Esophagus muscularis mucosa (tissue), 4 donors: ENCODE measurements at regions not wholly inside any gene's neighbourhood (a gene's known extent, or its start where the extent isn't known, plus 50 kb on each side); places are given as distances from the start of the nearest gene placed in this dataset.

Experiments used
- DNase-seq: peaks from one replicate; pipeline ENCODE4 v3.0.0-alpha.2; 2017; ENCODE audit errors: extremely low spot score
- H3K27ac ChIP-seq, 4 donors: fragments of 200-600 bp; sonication (generic); replicated peaks in 1 of 4; 1 replicate in 3 of 4; 2 replicates in 1 of 4; pipeline ENCODE4 v1.5.1; 2016 to 2019; ENCODE audit warnings: mild to moderate bottlenecking in 1 of 4
- H3K27me3 ChIP-seq, 4 donors: fragments of 200-600 bp; sonication (generic); one replicate each; pipeline versions ENCODE4 v1.5.1 to v1.6.0; 2016 to 2019
- H3K36me3 ChIP-seq, 4 donors: fragments of 200-600 bp; sonication (generic); one replicate each; pipeline ENCODE4 v1.5.1; 2016 to 2019
- H3K4me1 ChIP-seq, 4 donors: fragments of 200-600 bp; sonication (generic); one replicate each; pipeline ENCODE4 v1.5.1; 2016 to 2019
- H3K4me3 ChIP-seq, 4 donors: fragments of 200-600 bp; sonication (generic); 1 replicate in 2 of 4; 2 replicates in 2 of 4; pipeline ENCODE4 v1.5.1; 2016 to 2019; ENCODE audit warnings: mild to moderate bottlenecking in 4 of 4, moderate library complexity in 1 of 4
- H3K9me3 ChIP-seq, 4 donors: fragments of 200-600 bp; sonication (generic); 1 replicate in 3 of 4; 2 replicates in 1 of 4; pipeline ENCODE4 v1.5.1; 2016 to 2019
- CTCF ChIP-seq, 3 experiments: fragments of 200-600 bp in 2 of 3; fragments of 450-650 bp in 1 of 3; sonication (generic) in 2 of 3; IDR thresholded peaks; one replicate each; pipeline ENCODE4 v1.5.1; 2017 to 2019; ENCODE audit warnings: antibody characterized with exemption in 3 of 3, mild to moderate bottlenecking in 2 of 3, moderate library complexity in 1 of 3
- EP300 ChIP-seq: sonication (generic); formaldehyde crosslinking; IDR thresholded peaks from one replicate; pipeline ENCODE4 v1.6.1; 2017; ENCODE audit warnings: antibody characterized with exemption
- POLR2A ChIP-seq: fragments of 450-650 bp; IDR thresholded peaks from one replicate; pipeline ENCODE4 v1.6.1; 2017; ENCODE audit warnings: antibody characterized with exemption, moderate library complexity, mild to moderate bottlenecking, low read depth
- POLR2AphosphoS5 ChIP-seq, 2 donors: sonication (generic); formaldehyde crosslinking; IDR thresholded peaks; one replicate each; pipeline ENCODE4 v1.6.1; 2017; ENCODE audit warnings: antibody characterized with exemption in 2 of 2
- WGBS: methylation state at CpG from one replicate; pipeline ENCODE4 v1.1.5; 2018; 5-methylcytosine and 5-hydroxymethylcytosine counted together
- intact Hi-C: fragments of 100-400 bp; cut with DNase I; formaldehyde crosslinking; loops from one replicate; pipeline ENCODE4 v1.15.1; 2023

GRCh38 chr6:137426007-137426689 lies 68.0 kb downstream of the OLIG3 start:
- no peaks in the 10 kb centered on the region for H3K9me3 ChIP-seq
- H3K36me3 ChIP-seq: no peaks in the 10 kb centered on the region
- no peak for TF ChIP-seq CTCF (IDR thresholded peaks at IDR 0.05)
- TF ChIP-seq EP300: no peak
- TF ChIP-seq POLR2A: no peak
- no peak for TF ChIP-seq POLR2AphosphoS5 (IDR thresholded peaks at IDR 0.05)
- 52% methylated on average over 2 of the region's 2 CpGs for WGBS
- H3K27me3 ChIP-seq: no peaks in the 10 kb centered on the region
- DNase-seq: no peak
- H3K4me3 ChIP-seq: no peak overlapping the region
- H3K4me1 ChIP-seq: no peaks in the 10 kb centered on the region
- intact Hi-C loops: no loop called here
- no peak overlapping the region for H3K27ac ChIP-seq

GRCh38 chr6:137424251-137424650 lies 69.9 kb downstream of the OLIG3 start:
- TF ChIP-seq CTCF (IDR thresholded peaks at IDR 0.05) (no peak), EP300 (no peak), POLR2A (no peak), POLR2AphosphoS5 (IDR thresholded peaks at IDR 0.05) (no peak)
- no peak for DNase-seq
- WGBS: 30% methylated on average over 3 of the region's 3 CpGs
- H3K4me1 ChIP-seq: no peaks in the 10 kb centered on the region
- no peaks in the 10 kb centered on the region for H3K9me3 ChIP-seq
- no peak overlapping the region for H3K27ac ChIP-seq
- H3K4me3 ChIP-seq: no peak overlapping the region
- H3K27me3 ChIP-seq: no peaks in the 10 kb centered on the region
- H3K36me3 ChIP-seq: no peaks in the 10 kb centered on the region
- intact Hi-C loops: no loop called here

GRCh38 chr6:137423451-137424168 lies 70.6 kb downstream of the OLIG3 start:
- TF ChIP-seq CTCF (IDR thresholded peaks at IDR 0.05): no peak
- TF ChIP-seq EP300: no peak
- TF ChIP-seq POLR2AphosphoS5 (IDR thresholded peaks at IDR 0.05): no peak
- no peak for TF ChIP-seq POLR2A
- Histone ChIP-seq H3K27me3 (no peaks in the 10 kb centered on the region), H3K4me1 (no peaks in the 10 kb centered on the region), H3K36me3 (no peaks in the 10 kb centered on the region), H3K4me3 (no peak overlapping the region), H3K9me3 (no peaks in the 10 kb centered on the region), H3K27ac (no peak overlapping the region)
- intact Hi-C loops: no loop called here
- 54% methylated on average over 3 of the region's 3 CpGs for WGBS
- no peak for DNase-seq

DNA sequence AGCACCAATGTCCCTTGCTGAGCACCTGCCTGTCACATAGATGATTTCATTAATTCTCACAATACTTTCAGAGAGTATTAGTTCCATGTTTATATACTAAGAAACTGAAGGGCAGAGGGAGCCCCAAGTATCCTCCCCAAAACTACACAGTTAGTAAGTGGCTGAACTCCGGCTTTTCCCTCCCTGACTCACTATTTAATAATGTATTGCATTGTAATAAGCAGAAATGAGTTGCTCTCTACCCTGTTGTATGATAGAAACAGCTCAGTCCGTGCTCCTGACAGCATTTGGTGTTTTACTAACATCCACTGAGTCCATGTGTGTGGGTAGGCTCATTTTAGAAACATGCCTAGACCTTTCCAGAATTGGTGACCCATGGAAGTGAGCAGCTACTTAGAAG lies 76.8 kb downstream of the OLIG3 start:
- TF ChIP-seq CTCF (IDR thresholded peaks at IDR 0.05) (no peak), POLR2AphosphoS5 (IDR thresholded peaks at IDR 0.05) (no peak), POLR2A (no peak), EP300 (no peak)
- Histone ChIP-seq H3K4me3 (no peak overlapping the region), H3K27ac (no peak overlapping the region), H3K9me3 (no peaks in the 10 kb centered on the region), H3K27me3 (no peaks in the 10 kb centered on the region), H3K36me3 (no peaks in the 10 kb centered on the region), H3K4me1 (peaks cover 0 to 11% (median 9%) of the 10 kb centered on the region in 4 donors)
- DNase-seq: no peak
- intact Hi-C loops: no loop called here
- WGBS: 86% methylated on average over 2 of the region's 2 CpGs
